ENCODE measurements at regions not wholly inside any gene's neighbourhood (a gene's known extent, or its start where the extent isn't known, plus 50 kb on each side); places are given as distances from the start of the nearest gene placed in this dataset.

GRCh38 chr5:114305402-114306207 lies 56.3 kb upstream of the KCNN2 start:
- TF ChIP-seq, protein P1, sequence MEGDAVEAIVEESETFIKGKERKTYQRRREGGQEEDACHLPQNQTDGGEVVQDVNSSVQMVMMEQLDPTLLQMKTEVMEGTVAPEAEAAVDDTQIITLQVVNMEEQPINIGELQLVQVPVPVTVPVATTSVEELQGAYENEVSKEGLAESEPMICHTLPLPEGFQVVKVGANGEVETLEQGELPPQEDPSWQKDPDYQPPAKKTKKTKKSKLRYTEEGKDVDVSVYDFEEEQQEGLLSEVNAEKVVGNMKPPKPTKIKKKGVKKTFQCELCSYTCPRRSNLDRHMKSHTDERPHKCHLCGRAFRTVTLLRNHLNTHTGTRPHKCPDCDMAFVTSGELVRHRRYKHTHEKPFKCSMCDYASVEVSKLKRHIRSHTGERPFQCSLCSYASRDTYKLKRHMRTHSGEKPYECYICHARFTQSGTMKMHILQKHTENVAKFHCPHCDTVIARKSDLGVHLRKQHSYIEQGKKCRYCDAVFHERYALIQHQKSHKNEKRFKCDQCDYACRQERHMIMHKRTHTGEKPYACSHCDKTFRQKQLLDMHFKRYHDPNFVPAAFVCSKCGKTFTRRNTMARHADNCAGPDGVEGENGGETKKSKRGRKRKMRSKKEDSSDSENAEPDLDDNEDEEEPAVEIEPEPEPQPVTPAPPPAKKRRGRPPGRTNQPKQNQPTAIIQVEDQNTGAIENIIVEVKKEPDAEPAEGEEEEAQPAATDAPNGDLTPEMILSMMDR (IDR thresholded peaks at IDR 0.05; ENCODE audit: low read length) = peak; percentile 48
- no peak for TF ChIP-seq EZH2 (IDR thresholded peaks at IDR 0.05; ENCODE audit: borderline replicate concordance, low read length)
